GM06990 (cell line): ENCODE measurements at regions not wholly inside any gene's neighbourhood (a gene's known extent, or its start where the extent isn't known, plus 50 kb on each side); places are given as distances from the start of the nearest gene placed in this dataset.

Experiments
- DNase-seq: peaks from one replicate; pipeline ENCODE4 v3.0.0-alpha.2; 2011; ENCODE audit not compliant: insufficient read length; ENCODE audit errors: extremely low read depth
- H3K27me3 ChIP-seq: replicated peaks from 2 replicates; pipeline ENCODE4 v1.6.0; 2011; ENCODE audit warnings: low read length; ENCODE audit not compliant: control insufficient read depth, insufficient read depth
- H3K36me3 ChIP-seq: 2 replicates; pipeline ENCODE4 v1.5.1; 2011; ENCODE audit warnings: low read length; ENCODE audit not compliant: control insufficient read depth, insufficient read depth
- H3K4me3 ChIP-seq: replicated peaks from 2 replicates; pipeline ENCODE4 v1.5.1; 2011; ENCODE audit warnings: low read depth, mild to moderate bottlenecking, control low read depth, low read length
- CTCF ChIP-seq: IDR thresholded peaks from 2 replicates; pipeline ENCODE4 v1.5.1; 2011; ENCODE audit warnings: low read length, control low read depth, mild to moderate bottlenecking, inconsistent platforms; ENCODE audit not compliant: insufficient read depth, poor library complexity, severe bottlenecking

- no peak for TF ChIP-seq CTCF
- H3K27me3 ChIP-seq = no peaks in the 10 kb centered on the region; the same call in 1 of the 2 replicates
- DNase-seq = no peak
- no peaks in the 10 kb centered on the region for H3K36me3 ChIP-seq
- H3K4me3 ChIP-seq = no peak overlapping the region
Observed at GRCh38 chr10:3331690-3332230, 159.2 kb upstream of the PITRM1 start.

- no peak for DNase-seq
Observed at GRCh38 chr10:3331187-3331586, 158.6 kb upstream of the PITRM1 start.

GRCh38 chr10:3330663-3331062, 158.1 kb upstream of the PITRM1 start:
- Histone ChIP-seq H3K36me3 (no peaks in the 10 kb centered on the region), H3K27me3 (no peaks in the 10 kb centered on the region; the same call in 1 of the 2 replicates), H3K4me3 (no peak overlapping the region)
- no peak for DNase-seq
- no peak for TF ChIP-seq CTCF

More at GRCh38 chr10:3331187-3331586, 158.6 kb upstream of the PITRM1 start:
- no peaks in the 10 kb centered on the region for H3K36me3 ChIP-seq
- no peak for TF ChIP-seq CTCF
- H3K4me3 ChIP-seq = no peak overlapping the region
- H3K27me3 ChIP-seq = no peaks in the 10 kb centered on the region; the same call in 1 of the 2 replicates

GRCh38 chr10:3325954-3326750, 153.6 kb upstream of the PITRM1 start:
- no peak for TF ChIP-seq CTCF
- no peak for DNase-seq
- Histone ChIP-seq H3K27me3 (no peaks in the 10 kb centered on the region; the same call in 1 of the 2 replicates), H3K36me3 (no peaks in the 10 kb centered on the region), H3K4me3 (no peak overlapping the region)

- no peaks in the 10 kb centered on the region for H3K36me3 ChIP-seq
- H3K4me3 ChIP-seq = no peak overlapping the region
- H3K27me3 ChIP-seq = no peaks in the 10 kb centered on the region
- no peak for DNase-seq
- no peak for TF ChIP-seq CTCF
Observed at GRCh38 chr10:3324612-3325038, 152.0 kb upstream of the PITRM1 start.
